KMS-11 (cell line): ENCODE measurements at regions not wholly inside any gene's neighbourhood (a gene's known extent, or its start where the extent isn't known, plus 50 kb on each side); places are given as distances from the start of the nearest gene placed in this dataset.

Source experiments
- H2AFZ ChIP-seq: fragments of 200-600 bp; sonication (generic); 2 replicates; pipeline ENCODE4 v1.6.1; 2016; ENCODE audit warnings: antibody characterized with exemption, mixed run types, low read depth
- H3K27ac ChIP-seq: fragments of 200-600 bp; sonication (generic); 2 replicates; pipeline ENCODE4 v1.6.1; 2016; ENCODE audit warnings: mild to moderate bottlenecking, mixed run types
- H3K27me3 ChIP-seq: fragments of 200-600 bp; sonication (generic); 2 replicates; pipeline ENCODE4 v1.6.1; 2017; ENCODE audit warnings: mild to moderate bottlenecking, low read depth, mixed run types, moderate library complexity; ENCODE audit not compliant: insufficient read depth
- H3K36me3 ChIP-seq: fragments of 200-600 bp; sonication (generic); 2 replicates; pipeline ENCODE4 v1.6.1; 2017; ENCODE audit warnings: mild to moderate bottlenecking, mixed run types; ENCODE audit not compliant: insufficient read depth
- H3K4me1 ChIP-seq: fragments of 200-600 bp; sonication (generic); 2 replicates; pipeline ENCODE4 v1.6.1; 2016; ENCODE audit warnings: mild to moderate bottlenecking, low read depth, mixed run types; ENCODE audit not compliant: poor library complexity, severe bottlenecking
- H3K4me2 ChIP-seq: fragments of 200-600 bp; sonication (generic); 2 replicates; pipeline ENCODE4 v1.7.0; 2016; ENCODE audit warnings: mild to moderate bottlenecking, mixed run types
- H3K4me3 ChIP-seq: fragments of 200-600 bp; sonication (generic); IDR thresholded peaks from 2 replicates; pipeline ENCODE4 v1.6.1; 2017; ENCODE audit warnings: low read depth, low read length, mixed read lengths; ENCODE audit not compliant: insufficient read depth
- H3K79me2 ChIP-seq: fragments of 200-600 bp; sonication (generic); 2 replicates; pipeline ENCODE4 v1.6.1; 2016; ENCODE audit warnings: low read depth, mixed run types; ENCODE audit not compliant: insufficient read depth
- H3K9ac ChIP-seq: fragments of 200-600 bp; sonication (generic); 2 replicates; pipeline ENCODE4 v1.6.1; 2016; ENCODE audit warnings: mild to moderate bottlenecking, mixed run types
- H4K20me1 ChIP-seq: fragments of 200-600 bp; sonication (generic); 2 replicates; pipeline ENCODE4 v1.6.1; 2016; ENCODE audit warnings: mild to moderate bottlenecking, mixed run types; ENCODE audit not compliant: insufficient read depth
- CTCF ChIP-seq: fragments of 200-600 bp; sonication (generic); conservative IDR thresholded peaks from 2 replicates; pipeline ENCODE4 v1.6.1; 2017; ENCODE audit warnings: low read depth, mild to moderate bottlenecking, antibody characterized with exemption, low read length, moderate library complexity, mixed read lengths

- Histone ChIP-seq H3K27me3 (no peaks in the 10 kb centered on the region), H3K4me2 (no peak overlapping the region), H2AFZ (no peak overlapping the region), H3K36me3 (no peaks in the 10 kb centered on the region), H3K79me2 (no peaks in the 10 kb centered on the region), H3K4me1 (no peaks in the 10 kb centered on the region), H4K20me1 (no peaks in the 10 kb centered on the region), H3K27ac (no peak overlapping the region), H3K4me3 (no peak overlapping the region), H3K9ac (no peak overlapping the region)
- TF ChIP-seq CTCF = no peak
Measured at GRCh38 chr10:128854963-128855362, 612.1 kb upstream of the MGMT start.

GRCh38 chr10:128855618-128856428 is 611.2 kb upstream of the MGMT start:
- no peak overlapping the region for H3K27ac ChIP-seq
- no peaks in the 10 kb centered on the region for H3K36me3 ChIP-seq
- H4K20me1 ChIP-seq = no peaks in the 10 kb centered on the region

GRCh38 chr10:128859738-128860386 is 607.2 kb upstream of the MGMT start:
- no peaks in the 10 kb centered on the region for H3K79me2 ChIP-seq
- no peak overlapping the region for H3K9ac ChIP-seq
- H2AFZ ChIP-seq = no peak overlapping the region
- peak; percentile 70 for TF ChIP-seq CTCF
- no peaks in the 10 kb centered on the region for H3K27me3 ChIP-seq
- no peaks in the 10 kb centered on the region for H3K36me3 ChIP-seq
- H3K4me2 ChIP-seq = no peak overlapping the region
- H3K4me1 ChIP-seq = no peaks in the 10 kb centered on the region
- H3K4me3 ChIP-seq = no peak overlapping the region
- H3K27ac ChIP-seq = no peak overlapping the region
- H4K20me1 ChIP-seq = no peaks in the 10 kb centered on the region

More at GRCh38 chr10:128855618-128856428, 611.2 kb upstream of the MGMT start:
- H3K9ac ChIP-seq = no peak overlapping the region
- H3K4me3 ChIP-seq = no peak overlapping the region
- no peak overlapping the region for H3K4me2 ChIP-seq
- no peaks in the 10 kb centered on the region for H3K79me2 ChIP-seq
- no peaks in the 10 kb centered on the region for H3K27me3 ChIP-seq
- no peak overlapping the region for H2AFZ ChIP-seq
- no peak for TF ChIP-seq CTCF
- no peaks in the 10 kb centered on the region for H3K4me1 ChIP-seq

- H3K4me1 ChIP-seq = no peaks in the 10 kb centered on the region
- no peak overlapping the region for H3K9ac ChIP-seq
- H2AFZ ChIP-seq = no peak overlapping the region
- H3K27ac ChIP-seq = no peak overlapping the region
- no peaks in the 10 kb centered on the region for H3K36me3 ChIP-seq
- H3K4me2 ChIP-seq = no peak overlapping the region
- no peaks in the 10 kb centered on the region for H3K27me3 ChIP-seq
- no peak for TF ChIP-seq CTCF
- H3K79me2 ChIP-seq = no peaks in the 10 kb centered on the region
- no peaks in the 10 kb centered on the region for H4K20me1 ChIP-seq
- H3K4me3 ChIP-seq = no peak overlapping the region
Measured at GRCh38 chr10:128860574-128860973, 606.5 kb upstream of the MGMT start.
